H9 (cell line): ENCODE measurements at regions not wholly inside any gene's neighbourhood (a gene's known extent, or its start where the extent isn't known, plus 50 kb on each side); places are given as distances from the start of the nearest gene placed in this dataset.

Experiments
- DNase-seq: peaks from one replicate; pipeline ENCODE4 v3.0.0-alpha.2; 2017
- H2AFZ ChIP-seq: one replicate; pipeline ENCODE4 v1.6.1; 2013; ENCODE audit warnings: mild to moderate bottlenecking, low read length, control low read depth, moderate library complexity
- H2AK5ac ChIP-seq: 2 replicates; pipeline ENCODE4 v1.6.1; 2013; ENCODE audit warnings: low read length, control low read depth, mixed read lengths; ENCODE audit not compliant: insufficient read length
- H2BK120ac ChIP-seq: one replicate; pipeline ENCODE4 v1.6.1; 2013; ENCODE audit warnings: low read depth, mild to moderate bottlenecking, low read length, control low read depth, inconsistent platforms; ENCODE audit not compliant: poor library complexity, severe bottlenecking
- H2BK12ac ChIP-seq: 2 replicates; pipeline ENCODE4 v1.6.1; 2013; ENCODE audit warnings: low read length, control low read depth, mixed read lengths, low read depth; ENCODE audit not compliant: insufficient read length
- H2BK15ac ChIP-seq: 2 replicates; pipeline ENCODE4 v1.6.1; 2013; ENCODE audit warnings: low read depth, low read length, control low read depth
- H2BK20ac ChIP-seq: one replicate; pipeline ENCODE4 v1.6.1; 2013; ENCODE audit warnings: low read depth, mild to moderate bottlenecking, low read length, control low read depth, inconsistent platforms; ENCODE audit not compliant: poor library complexity, severe bottlenecking
- H2BK5ac ChIP-seq: 2 replicates; pipeline ENCODE4 v1.6.1; 2013; ENCODE audit warnings: low read length, control low read depth, mixed read lengths; ENCODE audit not compliant: insufficient read length
- H3K14ac ChIP-seq: 2 replicates; pipeline ENCODE4 v1.6.1; 2013; ENCODE audit warnings: low read length, control low read depth; ENCODE audit not compliant: insufficient read depth
- H3K18ac ChIP-seq: 2 replicates; pipeline ENCODE4 v1.6.1; 2013; ENCODE audit warnings: low read depth, mild to moderate bottlenecking, mixed read lengths, low read length, control low read depth; ENCODE audit not compliant: insufficient read length
- H3K23ac ChIP-seq: 2 replicates; pipeline ENCODE4 v1.6.1; 2013; ENCODE audit warnings: low read length, control low read depth, mixed read lengths, low read depth; ENCODE audit not compliant: insufficient read length
- H3K23me2 ChIP-seq: 2 replicates; pipeline ENCODE4 v1.6.1; 2013; ENCODE audit warnings: low read depth, mild to moderate bottlenecking, mixed read lengths, low read length, control low read depth; ENCODE audit not compliant: insufficient read length, poor library complexity, severe bottlenecking
- H3K27ac ChIP-seq: 2 replicates; pipeline ENCODE4 v1.5.1; 2013; ENCODE audit warnings: low read length, control low read depth, mixed read lengths, low read depth; ENCODE audit not compliant: insufficient read length
- H3K27me3 ChIP-seq: 2 replicates; pipeline ENCODE4 v1.6.1; 2013; ENCODE audit warnings: low read length, control low read depth, inconsistent platforms; ENCODE audit not compliant: insufficient read depth
- H3K4ac ChIP-seq: 2 replicates; pipeline ENCODE4 v1.6.1; 2013; ENCODE audit warnings: low read depth, mild to moderate bottlenecking, control low read depth, inconsistent platforms, low read length, moderate library complexity
- H3K4me1 ChIP-seq: 2 replicates; pipeline ENCODE4 v1.6.1; 2013; ENCODE audit warnings: low read length, control low read depth, inconsistent platforms; ENCODE audit not compliant: insufficient read depth
- H3K4me2 ChIP-seq: 2 replicates; pipeline ENCODE4 v1.6.1; 2013; ENCODE audit warnings: low read length, control low read depth, mixed read lengths; ENCODE audit not compliant: insufficient read length, insufficient read depth
- H3K56ac ChIP-seq: 2 replicates; pipeline ENCODE4 v1.6.1; 2013; ENCODE audit warnings: low read depth, mild to moderate bottlenecking, mixed read lengths, low read length, control low read depth; ENCODE audit not compliant: insufficient read length
- H3K79me1 ChIP-seq: 2 replicates; pipeline ENCODE4 v1.6.1; 2013; ENCODE audit warnings: low read depth, mild to moderate bottlenecking, moderate library complexity, low read length, control low read depth, inconsistent platforms; ENCODE audit not compliant: insufficient read depth, poor library complexity, severe bottlenecking
- H3K79me2 ChIP-seq: 2 replicates; pipeline ENCODE4 v1.6.1; 2013; ENCODE audit warnings: low read length, control low read depth, inconsistent platforms; ENCODE audit not compliant: insufficient read depth
- H3K9ac ChIP-seq: 2 replicates; pipeline ENCODE4 v1.6.1; 2013; ENCODE audit warnings: low read length, control low read depth, mixed read lengths; ENCODE audit not compliant: insufficient read length; ENCODE audit errors: extremely low read depth
- H3K9me3 ChIP-seq: one replicate; pipeline ENCODE4 v1.6.1; 2013; ENCODE audit warnings: low read depth, low read length, inconsistent platforms; ENCODE audit not compliant: control insufficient read depth
- H3T11ph ChIP-seq: one replicate; pipeline ENCODE4 v1.6.1; 2013; ENCODE audit warnings: mild to moderate bottlenecking, low read length, control low read depth, inconsistent platforms
- H4K20me1 ChIP-seq: one replicate; pipeline ENCODE4 v1.6.1; 2013; ENCODE audit not compliant: control insufficient read depth, insufficient read length, insufficient read depth
- H4K5ac ChIP-seq: 2 replicates; pipeline ENCODE4 v1.6.1; 2013; ENCODE audit warnings: low read depth, mild to moderate bottlenecking, mixed read lengths, low read length, control low read depth; ENCODE audit not compliant: insufficient read length
- H4K8ac ChIP-seq: replicated peaks from 2 replicates; pipeline ENCODE4 v1.6.1; 2013; ENCODE audit warnings: low read length, control low read depth, mixed read lengths, low read depth; ENCODE audit not compliant: insufficient read length
- H4K91ac ChIP-seq: 2 replicates; pipeline ENCODE4 v1.6.1; 2013; ENCODE audit warnings: low read depth, mild to moderate bottlenecking, moderate library complexity, mixed read lengths, low read length, control low read depth; ENCODE audit not compliant: insufficient read length
- H3K27ac Mint-ChIP-seq, 3 experiments: 2 replicates in 2 of 3; 3 replicates in 1 of 3; pipeline ENCODE4 v1.8.0; 2020 to 2021; ENCODE audit warnings: mixed read lengths in 3 of 3, mild to moderate bottlenecking in 1 of 3, moderate library complexity in 1 of 3
- H3K27me3 Mint-ChIP-seq: 2 replicates; pipeline ENCODE4 v1.8.0; 2021; ENCODE audit warnings: low read depth, mild to moderate bottlenecking, moderate library complexity, mixed read lengths
- H3K36me3 Mint-ChIP-seq, 3 experiments: 2 replicates in 2 of 3; 3 replicates in 1 of 3; pipeline ENCODE4 v1.8.0; 2020 to 2021; ENCODE audit warnings: low read depth in 3 of 3, mixed read lengths in 3 of 3; ENCODE audit not compliant: insufficient read depth in 1 of 3
- H3K4me1 Mint-ChIP-seq, 2 experiments: 2 replicates each; pipeline ENCODE4 v1.8.0; 2020; ENCODE audit warnings: mixed read lengths in 2 of 2
- H3K4me3 Mint-ChIP-seq, 2 experiments: 2 replicates in 1 of 2; 3 replicates in 1 of 2; pipeline ENCODE4 v1.8.0; 2020 to 2021; ENCODE audit warnings: mild to moderate bottlenecking in 2 of 2, mixed read lengths in 2 of 2, moderate library complexity in 1 of 2
- H3K9me3 Mint-ChIP-seq, 2 experiments: 2 replicates in 1 of 2; 3 replicates in 1 of 2; pipeline ENCODE4 v1.8.0; 2020; ENCODE audit warnings: mild to moderate bottlenecking in 2 of 2, mixed read lengths in 2 of 2, moderate library complexity in 1 of 2
- WGBS: extraction: QIAGEN DNeasy Blood & Tissue Kit; methylation state at CpG from one replicate; pipeline ENCODE4 v1.1.7; 2013; ENCODE audit warnings: missing lambda C conversion rate, low lambda C conversion rate, mixed read lengths; ENCODE audit not compliant: insufficient read length; ENCODE audit errors: extremely low coverage; 5-methylcytosine and 5-hydroxymethylcytosine counted together
- TF ChIP-seq, protein P1 (sequence below): fragments of 200-600 bp; sonication (generic); conservative IDR thresholded peaks from 3 replicates; pipeline ENCODE4 v1.8.0; 2021; ENCODE audit warnings: antibody characterized with exemption, mild to moderate bottlenecking

DNA sequence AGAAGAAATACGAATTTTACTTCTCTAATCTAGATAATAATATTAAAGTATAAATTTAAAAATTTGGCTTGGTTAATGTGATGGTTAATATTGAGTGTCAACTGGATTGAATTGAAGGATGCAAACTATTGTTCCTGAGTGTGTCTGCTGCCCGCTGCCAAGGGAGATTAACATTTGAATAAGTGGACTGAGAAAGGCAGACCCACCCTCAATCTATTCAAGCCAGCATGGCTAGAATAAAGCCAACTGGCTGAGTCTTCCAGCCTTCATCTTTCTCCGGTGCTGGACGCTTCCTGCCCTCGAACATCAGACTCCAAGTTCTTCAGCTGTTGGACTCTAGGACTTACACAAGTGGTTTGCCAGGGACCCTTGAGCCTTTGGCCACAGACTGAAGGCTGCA, 152.7 kb downstream of the TBXT start:
- Histone ChIP-seq H3K18ac (no peak overlapping the region), H3K27ac (no peak overlapping the region), H4K20me1 (no peaks in the 10 kb centered on the region), H4K91ac (no peak overlapping the region), H3K9ac (no peak overlapping the region), H3K23ac (no peak overlapping the region), H3K4ac (no peak overlapping the region), H3K79me1 (no peaks in the 10 kb centered on the region), H4K8ac (no peak overlapping the region), H2BK15ac (no peak overlapping the region), H2BK20ac (no peak overlapping the region), H3K79me2 (no peaks in the 10 kb centered on the region), H2BK12ac (no peak overlapping the region), H2BK120ac (no peak overlapping the region), H3K23me2 (no peaks in the 10 kb centered on the region), H4K5ac (no peak overlapping the region), H2AK5ac (no peak overlapping the region), H2BK5ac (no peak overlapping the region), H3T11ph (no peak overlapping the region), H3K4me1 (no peaks in the 10 kb centered on the region; the same call in 1 of the 2 replicates), H3K56ac (no peak overlapping the region), H2AFZ (no peak overlapping the region), H3K9me3 (no peaks in the 10 kb centered on the region), H3K4me2 (no peak overlapping the region), H3K27me3 (peaks cover 3% of the 10 kb centered on the region; the same call in 1 of the 2 replicates), H3K14ac (no peak overlapping the region)
- Mint-ChIP-seq H3K9me3 (peaks cover 21 to 24% of the 10 kb centered on the region in 2 experiments), H3K27me3 (peaks cover 30% of the 10 kb centered on the region), H3K27ac (no peak overlapping the region), H3K4me3 (no peak overlapping the region), H3K4me1 (peaks cover 6 to 8% of the 10 kb centered on the region in 2 experiments), H3K36me3 (peaks cover 3 to 18% (median 5%) of the 10 kb centered on the region in 3 experiments; a peak in 5 of 7 replicates)
- TF ChIP-seq, protein P1, sequence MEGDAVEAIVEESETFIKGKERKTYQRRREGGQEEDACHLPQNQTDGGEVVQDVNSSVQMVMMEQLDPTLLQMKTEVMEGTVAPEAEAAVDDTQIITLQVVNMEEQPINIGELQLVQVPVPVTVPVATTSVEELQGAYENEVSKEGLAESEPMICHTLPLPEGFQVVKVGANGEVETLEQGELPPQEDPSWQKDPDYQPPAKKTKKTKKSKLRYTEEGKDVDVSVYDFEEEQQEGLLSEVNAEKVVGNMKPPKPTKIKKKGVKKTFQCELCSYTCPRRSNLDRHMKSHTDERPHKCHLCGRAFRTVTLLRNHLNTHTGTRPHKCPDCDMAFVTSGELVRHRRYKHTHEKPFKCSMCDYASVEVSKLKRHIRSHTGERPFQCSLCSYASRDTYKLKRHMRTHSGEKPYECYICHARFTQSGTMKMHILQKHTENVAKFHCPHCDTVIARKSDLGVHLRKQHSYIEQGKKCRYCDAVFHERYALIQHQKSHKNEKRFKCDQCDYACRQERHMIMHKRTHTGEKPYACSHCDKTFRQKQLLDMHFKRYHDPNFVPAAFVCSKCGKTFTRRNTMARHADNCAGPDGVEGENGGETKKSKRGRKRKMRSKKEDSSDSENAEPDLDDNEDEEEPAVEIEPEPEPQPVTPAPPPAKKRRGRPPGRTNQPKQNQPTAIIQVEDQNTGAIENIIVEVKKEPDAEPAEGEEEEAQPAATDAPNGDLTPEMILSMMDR = no peak
- DNase-seq = no peak
- WGBS = no CpG with 5 or more reads among the region's 5 CpGs
